ENCODE measurements at regions not wholly inside any gene's neighbourhood (a gene's known extent, or its start where the extent isn't known, plus 50 kb on each side); places are given as distances from the start of the nearest gene placed in this dataset.

GRCh38 chr2:195508139-195508455 lies 148.9 kb upstream of the SLC39A10 start:
- H3K27ac ChIP-seq: no peak overlapping the region
- no peaks in the 10 kb centered on the region for H3K36me3 ChIP-seq (ENCODE audit: low read depth)
- H3F3A ChIP-seq (ENCODE audit: insufficient read depth, low read depth): no peaks in the 10 kb centered on the region
- H3K79me2 ChIP-seq (ENCODE audit: low read depth): no peaks in the 10 kb centered on the region
- H3K4me2 ChIP-seq: no peak overlapping the region
- H4K20me1 ChIP-seq (ENCODE audit: insufficient read depth): no peaks in the 10 kb centered on the region
- H2AFZ ChIP-seq: no peak overlapping the region
- TF ChIP-seq EZH2 (IDR thresholded peaks at IDR 0.05; ENCODE audit: low read depth): no peak
- TF ChIP-seq, protein P1, sequence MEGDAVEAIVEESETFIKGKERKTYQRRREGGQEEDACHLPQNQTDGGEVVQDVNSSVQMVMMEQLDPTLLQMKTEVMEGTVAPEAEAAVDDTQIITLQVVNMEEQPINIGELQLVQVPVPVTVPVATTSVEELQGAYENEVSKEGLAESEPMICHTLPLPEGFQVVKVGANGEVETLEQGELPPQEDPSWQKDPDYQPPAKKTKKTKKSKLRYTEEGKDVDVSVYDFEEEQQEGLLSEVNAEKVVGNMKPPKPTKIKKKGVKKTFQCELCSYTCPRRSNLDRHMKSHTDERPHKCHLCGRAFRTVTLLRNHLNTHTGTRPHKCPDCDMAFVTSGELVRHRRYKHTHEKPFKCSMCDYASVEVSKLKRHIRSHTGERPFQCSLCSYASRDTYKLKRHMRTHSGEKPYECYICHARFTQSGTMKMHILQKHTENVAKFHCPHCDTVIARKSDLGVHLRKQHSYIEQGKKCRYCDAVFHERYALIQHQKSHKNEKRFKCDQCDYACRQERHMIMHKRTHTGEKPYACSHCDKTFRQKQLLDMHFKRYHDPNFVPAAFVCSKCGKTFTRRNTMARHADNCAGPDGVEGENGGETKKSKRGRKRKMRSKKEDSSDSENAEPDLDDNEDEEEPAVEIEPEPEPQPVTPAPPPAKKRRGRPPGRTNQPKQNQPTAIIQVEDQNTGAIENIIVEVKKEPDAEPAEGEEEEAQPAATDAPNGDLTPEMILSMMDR (conservative IDR thresholded peaks at IDR 0.05): no peak
- no peaks in the 10 kb centered on the region for H3K9me3 ChIP-seq (ENCODE audit: insufficient read depth, low read depth)
- ChIA-PET POLR2A (ENCODE audit: unreplicated experiment) (no interaction called here), CTCF (no interaction called here)
- intact Hi-C loops (cut with micrococcal nuclease; ENCODE audit: unreplicated experiment): no loop called here
- H3K4me1 ChIP-seq (replicated peaks; ENCODE audit: insufficient read depth): no peaks in the 10 kb centered on the region
- BruUV-seq (replicated peaks): no TSS peak
- no peaks in the 10 kb centered on the region for H3K9me2 ChIP-seq (ENCODE audit: insufficient read depth)
- DNase-seq: no peak
- no peak overlapping the region for H3K4me3 ChIP-seq
- H3K27me3 ChIP-seq (ENCODE audit: insufficient read depth, low read depth): no peaks in the 10 kb centered on the region

- Histone ChIP-seq H3K36me3 (ENCODE audit: low read depth) (no peaks in the 10 kb centered on the region), H3K9me3 (ENCODE audit: insufficient read depth, low read depth) (no peaks in the 10 kb centered on the region), H3K4me1 (replicated peaks; ENCODE audit: insufficient read depth) (no peaks in the 10 kb centered on the region), H3K9me2 (ENCODE audit: insufficient read depth) (no peaks in the 10 kb centered on the region), H3K79me2 (ENCODE audit: low read depth) (no peaks in the 10 kb centered on the region), H2AFZ (no peak overlapping the region), H3F3A (ENCODE audit: insufficient read depth, low read depth) (no peaks in the 10 kb centered on the region), H3K27me3 (ENCODE audit: insufficient read depth, low read depth) (no peaks in the 10 kb centered on the region), H3K27ac (no peak overlapping the region), H3K4me2 (no peak overlapping the region), H3K4me3 (no peak overlapping the region), H4K20me1 (ENCODE audit: insufficient read depth) (no peaks in the 10 kb centered on the region)
- DNase-seq: no peak
- intact Hi-C loops (cut with micrococcal nuclease; ENCODE audit: unreplicated experiment): no loop called here
- BruUV-seq (replicated peaks): no TSS peak
- TF ChIP-seq EZH2 (IDR thresholded peaks at IDR 0.05; ENCODE audit: low read depth): no peak
- TF ChIP-seq, protein P1 (conservative IDR thresholded peaks at IDR 0.05): no peak
- CTCF ChIA-PET: no interaction called here
- POLR2A ChIA-PET (ENCODE audit: unreplicated experiment): no interaction called here
Observed at GRCh38 chr2:195507447-195508138, 149.4 kb upstream of the SLC39A10 start.

GRCh38 chr2:195505701-195506100 lies 151.3 kb upstream of the SLC39A10 start:
- Histone ChIP-seq H3K9me2 (ENCODE audit: insufficient read depth) (no peaks in the 10 kb centered on the region), H3K4me1 (replicated peaks; ENCODE audit: insufficient read depth) (no peaks in the 10 kb centered on the region), H3K4me2 (no peak overlapping the region), H3K27ac (no peak overlapping the region), H3K36me3 (ENCODE audit: low read depth) (no peaks in the 10 kb centered on the region), H4K20me1 (ENCODE audit: insufficient read depth) (no peaks in the 10 kb centered on the region), H3K9me3 (ENCODE audit: insufficient read depth, low read depth) (no peaks in the 10 kb centered on the region), H3K4me3 (no peak overlapping the region), H3F3A (ENCODE audit: insufficient read depth, low read depth) (no peaks in the 10 kb centered on the region), H2AFZ (no peak overlapping the region), H3K27me3 (ENCODE audit: insufficient read depth, low read depth) (no peaks in the 10 kb centered on the region), H3K79me2 (ENCODE audit: low read depth) (no peaks in the 10 kb centered on the region)
- intact Hi-C loops (cut with micrococcal nuclease; ENCODE audit: unreplicated experiment): no loop called here
- ChIA-PET POLR2A (ENCODE audit: unreplicated experiment) (no interaction called here), CTCF (no interaction called here)
- no TSS peak for BruUV-seq (replicated peaks)
- TF ChIP-seq EZH2 (IDR thresholded peaks at IDR 0.05; ENCODE audit: low read depth): no peak
- TF ChIP-seq, protein P1 (conservative IDR thresholded peaks at IDR 0.05): no peak
- DNase-seq: no peak

All from PC-9 (cell line).